ENCODE measurements at regions not wholly inside any gene's neighbourhood (a gene's known extent, or its start where the extent isn't known, plus 50 kb on each side); places are given as distances from the start of the nearest gene placed in this dataset.

DNA sequence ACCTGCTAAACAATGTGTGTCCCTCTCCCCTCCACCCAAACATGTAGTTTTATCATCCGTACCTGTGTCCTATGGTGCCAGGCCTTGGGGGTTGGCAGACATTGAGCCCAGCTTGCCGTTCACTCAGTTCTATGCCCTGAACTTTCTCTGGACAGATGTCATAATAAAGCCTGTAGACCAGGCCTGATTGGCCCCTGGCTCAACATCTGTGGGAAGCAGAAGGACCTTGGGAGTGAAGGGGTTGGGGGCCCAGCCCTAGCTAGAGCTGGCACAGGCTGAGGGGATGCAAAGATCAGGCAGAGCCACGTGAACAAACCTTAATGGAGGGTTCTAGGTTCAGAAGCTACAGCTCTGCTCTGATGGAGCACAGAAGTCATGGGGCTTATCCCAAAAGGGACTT is 600.6 kb downstream of the BUD13 start:
- TF ChIP-seq ESRRA (CRISPR knock-in tag; IDR thresholded peaks at IDR 0.05; ENCODE audit: low read depth) (no peak), NONO (IDR thresholded peaks at IDR 0.05) (no peak), NONO (CRISPR knock-in tag; conservative IDR thresholded peaks at IDR 0.05) (no peak), ATF6 (CRISPR knock-in tag; conservative IDR thresholded peaks at IDR 0.05) (no peak), FOXM1 (CRISPR knock-in tag; IDR thresholded peaks at IDR 0.05) (no peak), ZNF354B (CRISPR knock-in tag; IDR thresholded peaks at IDR 0.05) (no peak), CEBPB (IDR thresholded peaks at IDR 0.05; ENCODE audit: borderline replicate concordance, low read depth, low read length) (no peak)
- TF ChIP-seq, protein P1, sequence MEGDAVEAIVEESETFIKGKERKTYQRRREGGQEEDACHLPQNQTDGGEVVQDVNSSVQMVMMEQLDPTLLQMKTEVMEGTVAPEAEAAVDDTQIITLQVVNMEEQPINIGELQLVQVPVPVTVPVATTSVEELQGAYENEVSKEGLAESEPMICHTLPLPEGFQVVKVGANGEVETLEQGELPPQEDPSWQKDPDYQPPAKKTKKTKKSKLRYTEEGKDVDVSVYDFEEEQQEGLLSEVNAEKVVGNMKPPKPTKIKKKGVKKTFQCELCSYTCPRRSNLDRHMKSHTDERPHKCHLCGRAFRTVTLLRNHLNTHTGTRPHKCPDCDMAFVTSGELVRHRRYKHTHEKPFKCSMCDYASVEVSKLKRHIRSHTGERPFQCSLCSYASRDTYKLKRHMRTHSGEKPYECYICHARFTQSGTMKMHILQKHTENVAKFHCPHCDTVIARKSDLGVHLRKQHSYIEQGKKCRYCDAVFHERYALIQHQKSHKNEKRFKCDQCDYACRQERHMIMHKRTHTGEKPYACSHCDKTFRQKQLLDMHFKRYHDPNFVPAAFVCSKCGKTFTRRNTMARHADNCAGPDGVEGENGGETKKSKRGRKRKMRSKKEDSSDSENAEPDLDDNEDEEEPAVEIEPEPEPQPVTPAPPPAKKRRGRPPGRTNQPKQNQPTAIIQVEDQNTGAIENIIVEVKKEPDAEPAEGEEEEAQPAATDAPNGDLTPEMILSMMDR (CRISPR knock-in tag; IDR thresholded peaks at IDR 0.05) = no peak

Measured in HepG2 (cell line).